NOMO-1 treated with dmso at 0.1 percent for 144 hours (cell line): ENCODE measurements at regions not wholly inside any gene's neighbourhood (a gene's known extent, or its start where the extent isn't known, plus 50 kb on each side); places are given as distances from the start of the nearest gene placed in this dataset.
"Not testable (repeated sequence)": the region's sequence is repeated elsewhere in the genome, so short reads cannot be mapped to it uniquely, and the experiment has no call there.

Source experiments
- DNase-seq: peaks from one replicate; lab custom pipeline; 2025; ENCODE audit not compliant: unreplicated experiment; lab: John Stamatoyannopoulos, UW

DNA sequence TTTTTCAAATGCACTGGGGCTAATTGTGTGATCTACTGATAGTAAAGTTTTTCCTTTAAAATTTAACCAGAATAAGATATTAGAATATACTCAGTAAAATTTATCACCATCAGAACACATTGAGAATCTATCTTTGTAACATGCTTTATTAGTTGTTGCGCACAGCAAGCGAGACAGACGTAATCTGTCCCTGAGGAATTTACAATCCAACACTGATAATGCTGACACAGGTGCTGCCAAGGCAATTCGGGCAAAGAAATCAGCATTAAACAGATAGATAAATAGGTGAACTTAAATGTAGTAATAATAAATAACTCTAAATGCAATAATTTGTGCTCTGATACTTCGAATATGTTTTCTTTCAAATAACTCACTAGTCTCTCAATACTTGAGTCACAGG lies 607.2 kb downstream of the HTR1B start:
- no peak for DNase-seq

GRCh38 chr6:76852776-76853175 lies 610.5 kb downstream of the HTR1B start:
- no peak for DNase-seq

- not testable (repeated sequence) for DNase-seq
These were observed 613.9 kb downstream of the HTR1B start for GRCh38 chr6:76849274-76849970.

- no peak for DNase-seq
These were observed 620.1 kb downstream of the HTR1B start for GRCh38 chr6:76843054-76843822.

DNA sequence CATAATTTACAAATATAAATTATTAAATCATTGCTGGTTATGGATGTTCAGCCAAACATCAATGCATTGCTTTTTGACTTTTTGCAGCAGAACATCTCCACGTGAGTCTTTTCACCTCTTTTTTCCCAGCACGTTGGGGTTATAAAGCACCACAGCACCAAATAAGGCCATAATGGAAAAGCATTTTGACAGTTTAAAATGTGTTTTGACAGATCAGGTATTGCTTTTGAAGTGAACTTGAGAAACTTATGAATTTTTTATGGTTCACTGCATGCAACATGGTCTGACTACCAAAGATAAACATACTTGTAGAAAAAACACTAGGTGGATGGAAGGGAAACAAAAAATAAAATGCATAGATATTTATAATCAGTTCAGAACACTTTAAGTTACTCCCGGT lies 622.4 kb downstream of the HTR1B start:
- DNase-seq = no peak

GRCh38 chr6:76840041-76840745 lies 623.1 kb downstream of the HTR1B start:
- no peak for DNase-seq

GRCh38 chr6:76839505-76839904 lies 623.8 kb downstream of the HTR1B start:
- DNase-seq = no peak

DNA sequence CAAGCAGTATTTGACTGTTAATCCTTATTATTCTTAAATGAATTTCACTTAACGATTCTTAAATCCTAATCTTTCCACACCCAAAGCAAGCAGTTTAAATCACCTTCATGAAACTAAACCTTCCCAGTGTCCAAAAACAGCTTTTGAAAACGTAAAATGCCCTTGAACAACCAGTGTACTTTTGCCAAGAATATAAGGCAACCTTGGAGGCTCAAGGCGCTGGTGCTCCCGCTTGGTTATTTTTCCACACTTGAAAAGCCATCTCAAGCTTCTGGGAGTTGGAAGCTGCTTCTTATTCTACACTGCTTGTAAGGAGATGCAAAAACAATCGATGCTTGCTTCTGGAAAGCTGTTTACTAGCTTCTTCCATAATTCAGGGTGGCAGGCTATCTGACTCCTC lies 625.7 kb downstream of the HTR1B start:
- DNase-seq = no peak

- no peak for DNase-seq
These were observed 627.6 kb downstream of the HTR1B start for GRCh38 chr6:76835695-76836094.

DNA sequence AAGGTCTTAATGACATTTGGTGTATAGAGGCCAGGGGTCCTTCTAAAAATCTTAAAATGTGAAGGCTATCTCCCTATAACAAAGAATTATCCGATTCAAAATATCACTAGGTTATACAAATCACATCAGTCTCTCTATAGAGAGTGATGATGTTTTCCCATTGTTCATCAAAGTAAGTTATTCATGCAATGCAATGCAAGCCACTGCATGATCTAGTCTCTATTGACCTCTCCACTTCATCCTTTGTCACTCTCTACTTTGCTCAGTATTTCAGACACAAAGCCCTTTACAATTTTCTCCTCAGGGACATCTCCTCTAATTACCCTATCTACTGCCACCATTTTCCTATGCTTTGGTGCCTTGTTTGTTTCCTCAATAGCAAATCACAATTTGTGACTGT lies 628.0 kb downstream of the HTR1B start:
- DNase-seq = no peak

DNA sequence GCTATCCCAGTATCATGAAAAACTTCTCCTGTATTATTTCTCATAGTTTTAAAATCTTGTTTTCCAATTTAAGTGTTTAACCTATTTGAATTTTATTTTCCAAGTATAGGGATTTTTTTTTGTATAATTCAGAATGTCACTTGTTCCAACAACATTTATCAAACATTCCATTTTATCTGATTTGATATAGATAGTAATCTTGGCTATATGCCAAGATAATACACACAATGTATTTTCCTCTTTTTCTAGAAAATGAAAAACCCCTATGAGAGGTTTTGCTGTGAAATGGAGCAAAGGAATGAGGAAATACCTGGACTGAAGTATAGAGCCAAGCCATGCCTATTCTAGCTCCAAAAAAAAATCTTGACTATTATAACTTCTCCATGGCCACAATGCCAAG lies 628.9 kb downstream of the HTR1B start:
- no peak for DNase-seq

GRCh38 chr6:76831299-76831698 lies 632.0 kb downstream of the HTR1B start:
- DNase-seq = no peak

DNA sequence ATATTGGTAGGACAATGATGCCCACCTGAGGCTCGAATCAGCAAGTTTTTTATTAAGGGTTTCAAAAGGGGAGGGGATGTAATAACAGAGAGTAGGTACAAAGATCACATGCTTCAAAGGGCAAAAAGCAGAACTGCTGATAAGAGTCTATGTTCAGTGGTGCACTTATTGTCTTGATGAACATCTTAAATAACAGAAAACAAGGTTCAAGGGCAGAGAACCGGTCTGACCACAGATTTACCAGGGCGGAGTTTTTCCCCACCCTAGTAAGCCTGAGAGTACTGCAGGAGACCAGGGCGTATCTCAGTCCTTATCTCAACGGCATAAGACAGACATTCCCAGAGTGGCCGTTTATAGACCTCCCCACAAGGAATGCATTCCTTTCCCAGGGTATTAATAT lies 639.7 kb downstream of the HTR1B start:
- not testable (repeated sequence) for DNase-seq

DNA sequence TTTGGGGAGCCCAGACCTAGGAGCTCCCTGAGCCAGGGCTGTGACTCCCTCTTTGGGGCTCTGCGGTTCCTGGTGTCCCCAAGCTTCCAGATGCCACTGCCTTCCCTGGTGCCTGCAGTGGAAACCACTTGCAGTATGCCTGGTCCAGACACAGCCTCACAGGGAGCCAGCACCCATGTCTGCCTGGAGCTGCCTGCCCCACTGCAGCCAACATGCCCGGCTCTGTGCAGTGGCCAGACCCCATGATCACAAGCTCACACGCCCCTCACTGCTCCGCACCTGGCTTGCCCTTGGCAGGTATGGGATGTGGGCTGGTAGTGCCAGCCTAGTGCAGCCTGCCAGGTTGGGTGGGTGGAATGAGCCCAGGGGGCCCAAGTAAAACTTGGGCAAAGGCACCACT lies 644.8 kb downstream of the HTR1B start:
- DNase-seq = no peak

DNA sequence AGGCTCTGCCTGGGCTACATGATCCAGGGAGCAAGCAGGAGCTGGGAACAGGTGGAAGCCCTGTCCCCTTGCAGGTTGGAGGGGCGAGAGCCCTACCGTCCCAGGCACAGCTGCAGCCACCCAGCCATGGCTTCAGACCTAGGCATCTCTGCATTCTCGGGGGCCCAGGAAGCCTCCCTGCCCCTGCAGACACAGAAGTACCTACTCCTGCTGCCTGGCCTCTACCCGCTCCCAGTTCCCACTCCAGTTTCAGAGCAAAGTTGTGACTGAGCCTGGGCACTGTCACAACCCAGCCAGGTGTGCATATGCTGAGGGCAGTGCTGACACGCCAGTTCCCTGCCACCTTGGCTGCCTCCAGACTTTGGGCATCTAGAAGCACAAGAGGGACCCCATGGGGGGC lies 645.9 kb downstream of the HTR1B start:
- no peak for DNase-seq

GRCh38 chr6:76814496-76815458 lies 648.5 kb downstream of the HTR1B start:
- no peak for DNase-seq

- DNase-seq = no peak
These were observed 653.0 kb downstream of the HTR1B start for GRCh38 chr6:76810286-76810685.

DNA sequence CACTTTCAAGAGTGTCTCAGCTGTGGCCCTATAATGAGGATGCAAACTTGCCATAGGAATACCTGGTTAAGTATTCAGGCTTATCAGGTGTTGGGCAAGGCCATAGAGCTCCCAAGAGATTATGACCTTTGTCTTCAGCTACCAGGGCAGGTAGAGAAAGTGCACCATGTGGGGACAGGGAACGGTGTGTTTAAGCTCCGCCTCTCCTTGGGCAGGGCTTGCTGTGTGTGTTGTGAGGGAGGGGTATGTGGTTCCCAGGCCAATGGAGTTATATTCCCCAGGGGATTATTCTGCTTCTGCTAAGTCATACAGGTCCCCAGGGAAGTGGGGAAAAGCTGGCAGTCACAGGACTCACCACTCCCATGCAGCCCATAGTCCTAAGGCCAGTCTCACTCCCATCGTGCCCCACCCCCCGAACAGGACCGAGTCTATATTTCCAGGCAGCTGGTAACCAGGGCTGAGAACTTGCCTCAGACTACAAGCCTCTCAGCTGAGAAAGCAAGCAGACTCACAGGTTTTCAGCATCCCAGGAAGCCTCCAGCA lies 660.2 kb downstream of the HTR1B start:
- no peak for DNase-seq

- DNase-seq = no peak
These were observed 670.9 kb downstream of the HTR1B start for GRCh38 chr6:76792394-76792793.

DNA sequence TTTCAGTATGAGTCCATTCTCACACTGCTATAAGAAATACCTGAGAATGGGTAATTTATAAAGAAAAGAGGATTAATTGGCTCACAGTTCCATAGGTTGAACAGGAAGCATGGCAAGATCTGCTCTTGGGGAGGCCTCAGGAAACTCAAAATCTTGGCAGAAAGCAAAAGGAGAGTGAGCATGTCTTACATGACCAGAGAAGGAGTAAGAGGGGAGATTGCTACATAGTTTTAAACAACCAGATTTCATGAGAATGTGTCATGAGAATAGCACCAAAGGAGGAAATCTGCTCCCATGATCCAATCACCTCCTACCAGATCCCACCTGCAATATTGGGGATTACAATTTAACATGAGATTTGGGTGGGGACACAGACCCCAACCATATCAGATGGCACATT lies 672.4 kb downstream of the HTR1B start:
- DNase-seq = no peak
